GM12873 (cell line): ENCODE measurements at regions not wholly inside any gene's neighbourhood (a gene's known extent, or its start where the extent isn't known, plus 50 kb on each side); places are given as distances from the start of the nearest gene placed in this dataset.

Experiments
- TF ChIP-seq, protein P1 (sequence below): IDR thresholded peaks from 2 replicates; pipeline ENCODE4 v1.5.1; 2012; ENCODE audit warnings: low read depth, mild to moderate bottlenecking, moderate library complexity, low read length, control low read depth; ENCODE audit not compliant: insufficient read depth; ENCODE audit errors: missing control alignments

DNA sequence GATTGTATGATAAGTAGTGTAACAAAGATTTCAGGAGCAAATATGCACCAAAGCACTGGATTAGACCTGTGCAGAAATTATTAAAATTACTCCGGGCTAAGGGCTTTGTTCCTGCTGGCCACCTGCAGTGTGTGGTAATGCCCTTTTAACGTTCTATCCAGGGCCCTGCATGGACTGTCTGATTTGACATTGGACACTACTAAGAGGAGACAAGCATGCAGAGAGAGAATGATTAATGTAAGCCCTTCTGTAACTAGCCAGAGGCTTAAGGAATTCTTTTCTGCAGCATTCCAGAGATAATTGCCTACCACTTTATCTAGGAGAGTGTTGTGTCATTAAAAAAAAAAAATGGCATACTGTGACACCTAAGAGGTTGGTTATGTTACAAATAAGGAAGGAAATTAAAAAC is 117.0 kb downstream of the PCDH7 start:
- TF ChIP-seq, protein P1, sequence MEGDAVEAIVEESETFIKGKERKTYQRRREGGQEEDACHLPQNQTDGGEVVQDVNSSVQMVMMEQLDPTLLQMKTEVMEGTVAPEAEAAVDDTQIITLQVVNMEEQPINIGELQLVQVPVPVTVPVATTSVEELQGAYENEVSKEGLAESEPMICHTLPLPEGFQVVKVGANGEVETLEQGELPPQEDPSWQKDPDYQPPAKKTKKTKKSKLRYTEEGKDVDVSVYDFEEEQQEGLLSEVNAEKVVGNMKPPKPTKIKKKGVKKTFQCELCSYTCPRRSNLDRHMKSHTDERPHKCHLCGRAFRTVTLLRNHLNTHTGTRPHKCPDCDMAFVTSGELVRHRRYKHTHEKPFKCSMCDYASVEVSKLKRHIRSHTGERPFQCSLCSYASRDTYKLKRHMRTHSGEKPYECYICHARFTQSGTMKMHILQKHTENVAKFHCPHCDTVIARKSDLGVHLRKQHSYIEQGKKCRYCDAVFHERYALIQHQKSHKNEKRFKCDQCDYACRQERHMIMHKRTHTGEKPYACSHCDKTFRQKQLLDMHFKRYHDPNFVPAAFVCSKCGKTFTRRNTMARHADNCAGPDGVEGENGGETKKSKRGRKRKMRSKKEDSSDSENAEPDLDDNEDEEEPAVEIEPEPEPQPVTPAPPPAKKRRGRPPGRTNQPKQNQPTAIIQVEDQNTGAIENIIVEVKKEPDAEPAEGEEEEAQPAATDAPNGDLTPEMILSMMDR = no peak

DNA sequence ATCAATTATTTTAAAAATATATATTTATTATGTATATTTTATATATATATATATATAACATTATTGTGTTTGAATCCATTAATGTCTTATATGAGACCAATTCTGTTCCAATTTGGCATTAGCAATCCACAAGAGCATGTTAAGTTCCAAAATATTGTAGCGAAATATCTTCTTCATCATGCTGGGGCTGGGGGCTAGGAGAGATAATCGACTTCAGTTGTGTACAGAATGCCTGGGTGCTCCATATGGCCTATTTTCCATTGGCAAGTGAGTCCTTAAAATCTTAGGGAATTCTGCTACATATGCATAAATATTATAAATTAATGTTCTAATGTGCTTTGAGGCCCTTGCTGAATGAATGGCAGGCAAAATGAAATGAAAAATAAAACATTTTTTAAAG is 117.7 kb downstream of the PCDH7 start:
- TF ChIP-seq, protein P1 = no peak

DNA sequence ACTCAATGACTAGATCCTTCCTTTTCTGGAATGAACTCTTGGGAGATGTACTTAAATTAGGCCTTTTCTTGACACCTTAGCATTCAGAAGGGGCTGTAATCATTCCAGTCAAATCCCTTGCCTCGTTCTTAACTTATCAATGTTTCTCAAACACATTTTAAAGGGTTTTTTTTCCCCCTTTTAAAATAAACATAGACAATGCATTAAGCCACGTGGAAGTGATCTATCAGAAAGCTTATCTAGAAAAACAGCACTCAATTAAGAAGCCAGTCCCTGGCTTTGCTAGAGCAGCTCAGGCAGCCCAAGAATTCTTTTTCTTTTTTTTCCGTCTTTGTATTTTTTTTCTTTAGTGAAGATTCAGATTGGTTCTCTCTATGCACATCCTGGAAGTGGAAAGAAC is 118.2 kb downstream of the PCDH7 start:
- TF ChIP-seq, protein P1 = no peak

DNA sequence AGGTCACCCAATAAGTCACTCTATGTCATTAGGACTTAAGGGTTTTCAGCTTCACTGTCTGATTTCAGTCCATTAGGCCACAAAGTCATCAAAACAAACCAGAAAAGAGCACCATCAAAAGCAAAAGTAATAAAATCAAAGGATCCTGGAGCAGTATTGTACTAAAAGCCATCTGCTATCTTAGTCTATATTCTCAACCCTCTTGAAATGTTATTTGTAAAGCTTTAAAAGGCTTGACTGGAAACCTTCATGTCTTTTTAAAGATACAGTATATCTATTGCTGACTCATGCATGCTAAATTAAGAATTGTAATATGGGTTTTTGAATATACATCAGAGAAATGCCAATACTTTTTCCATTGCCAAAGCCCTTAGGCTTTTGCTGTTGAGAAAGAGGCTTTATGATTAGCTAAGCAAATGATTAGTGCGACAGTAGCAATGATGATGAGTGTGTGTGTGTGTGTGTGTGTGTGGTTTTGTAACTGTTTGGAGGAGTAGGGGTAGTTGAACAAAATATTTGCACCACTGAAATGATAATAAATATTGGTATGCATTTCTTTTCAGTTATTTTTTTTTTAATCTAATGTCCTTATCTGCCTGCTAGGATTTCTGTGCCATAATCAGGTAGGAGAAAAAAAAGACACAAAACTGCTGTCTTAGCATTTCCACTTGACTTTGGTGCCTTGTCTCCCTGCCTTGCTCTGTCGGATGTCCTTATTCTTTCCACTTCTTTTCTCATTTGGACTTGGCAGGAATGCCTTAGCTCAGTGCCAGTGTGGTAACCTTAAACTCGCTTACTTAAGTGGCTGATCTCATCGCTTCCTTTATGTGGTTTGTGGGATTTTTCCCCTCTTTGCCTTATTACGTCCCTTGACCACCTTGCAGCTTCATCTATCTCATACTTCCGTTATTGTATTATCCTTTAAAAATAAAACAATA is 119.7 kb downstream of the PCDH7 start:
- TF ChIP-seq, protein P1 = no peak

DNA sequence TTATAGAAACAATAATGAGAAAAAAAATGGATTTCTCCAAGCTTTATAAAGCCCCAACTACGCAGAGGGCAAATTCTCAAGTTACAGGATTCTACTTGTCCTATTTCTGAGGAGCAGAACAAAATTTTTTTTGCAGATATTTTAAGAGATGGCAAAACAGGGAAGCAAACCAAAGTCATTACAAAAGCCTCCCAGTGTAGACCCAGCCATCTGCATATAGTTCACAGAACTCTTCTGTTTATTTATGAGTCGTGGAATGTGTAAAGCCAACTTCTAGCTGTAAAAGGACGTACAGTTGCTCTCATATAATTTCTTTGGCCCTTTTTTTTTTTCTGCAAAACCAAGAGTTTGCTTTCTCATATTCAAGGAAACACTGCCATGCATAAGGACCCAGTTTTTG is 120.4 kb downstream of the PCDH7 start:
- TF ChIP-seq, protein P1 = no peak

DNA sequence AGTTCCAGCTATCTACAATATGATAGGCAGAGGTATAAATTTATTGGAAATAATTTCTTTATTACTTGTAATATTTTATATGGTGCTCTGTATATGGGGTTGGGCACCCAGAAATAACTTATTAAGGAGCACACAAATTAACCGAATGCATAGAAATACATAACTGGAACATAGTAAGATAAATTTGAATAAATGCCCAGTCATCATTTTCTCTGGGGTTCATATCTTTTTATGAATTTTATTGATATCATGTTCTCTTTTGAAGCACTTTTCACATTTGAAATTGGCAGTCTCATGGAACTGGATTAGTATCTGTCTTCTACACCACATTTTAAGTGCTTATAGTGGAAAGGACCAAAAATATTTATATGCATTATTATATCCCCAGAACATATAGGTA is 122.0 kb downstream of the PCDH7 start:
- TF ChIP-seq, protein P1 = no peak

DNA sequence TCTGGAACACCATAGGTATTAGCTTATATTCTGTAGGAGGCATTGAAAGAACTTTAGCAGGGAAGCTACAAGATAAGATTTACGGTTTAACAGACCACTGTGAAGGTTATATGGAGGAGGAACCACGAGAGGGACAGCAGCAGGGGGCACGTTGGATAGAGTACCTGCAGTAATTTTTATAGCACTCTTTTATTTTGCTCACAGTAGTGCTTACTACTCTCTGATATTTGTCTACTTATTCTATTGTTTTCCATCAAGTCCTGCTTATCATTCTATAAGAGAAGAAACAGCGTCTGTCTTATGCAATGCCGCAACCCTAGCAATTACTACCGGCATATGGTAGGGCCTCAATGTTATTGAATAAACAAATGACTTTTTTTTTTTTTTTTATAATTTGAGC is 122.5 kb downstream of the PCDH7 start:
- TF ChIP-seq, protein P1 = no peak
